ENCODE measurements at regions not wholly inside any gene's neighbourhood (a gene's known extent, or its start where the extent isn't known, plus 50 kb on each side); places are given as distances from the start of the nearest gene placed in this dataset.

GRCh38 chrX:40207626-40208025 lies 109.9 kb upstream of the BCOR start:
- TF ChIP-seq CTCF (IDR thresholded peaks at IDR 0.05; ENCODE audit: poor library complexity, severe bottlenecking) (no peak), EP300 (conservative IDR thresholded peaks at IDR 0.05; ENCODE audit: poor library complexity, severe bottlenecking) (no peak), POLR2AphosphoS5 (IDR thresholded peaks at IDR 0.05) (no peak)

All from neural cell (in vitro differentiated cells).